ENCODE measurements at regions not wholly inside any gene's neighbourhood (a gene's known extent, or its start where the extent isn't known, plus 50 kb on each side); places are given as distances from the start of the nearest gene placed in this dataset.
"Not testable (repeated sequence)": the region's sequence is repeated elsewhere in the genome, so short reads cannot be mapped to it uniquely, and the experiment has no call there.

- in situ Hi-C loops (cut with HindIII; ENCODE audit: low sequenced_read_pairs), result no loop called here
- DNase-seq (ENCODE audit: low read depth, low spot score), result peak; percentile 57
- no peak for TF ChIP-seq CTCF (IDR thresholded peaks at IDR 0.05; ENCODE audit: low read depth, low read length)
- no peak overlapping the region for H3K4me3 ChIP-seq (ENCODE audit: low read depth, low read length)
Measured at GRCh38 chr6:113365191-113365590, 492.0 kb upstream of the MARCKS start.

GRCh38 chr6:113366505-113366904 is 490.6 kb upstream of the MARCKS start:
- in situ Hi-C loops (cut with HindIII; ENCODE audit: low sequenced_read_pairs), result no loop called here
- no peak for DNase-seq (ENCODE audit: low read depth, low spot score)
- H3K4me3 ChIP-seq (ENCODE audit: low read depth, low read length), result no peak overlapping the region
- no peak for TF ChIP-seq CTCF (IDR thresholded peaks at IDR 0.05; ENCODE audit: low read depth, low read length)

GRCh38 chr6:113370508-113371502 is 486.3 kb upstream of the MARCKS start:
- no peak overlapping the region for H3K4me3 ChIP-seq (ENCODE audit: low read depth, low read length)
- no peak for TF ChIP-seq CTCF (IDR thresholded peaks at IDR 0.05; ENCODE audit: low read depth, low read length)
- in situ Hi-C loops (cut with HindIII; ENCODE audit: low sequenced_read_pairs), result no loop called here
- DNase-seq (ENCODE audit: low read depth, low spot score), result no peak

GRCh38 chr6:113375466-113375865 is 481.7 kb upstream of the MARCKS start:
- in situ Hi-C loops (cut with HindIII; ENCODE audit: low sequenced_read_pairs); H3K4me3 ChIP-seq (ENCODE audit: low read depth, low read length); DNase-seq (ENCODE audit: low read depth, low spot score): not testable (repeated sequence)

GRCh38 chr6:113375950-113376846 is 480.9 kb upstream of the MARCKS start:
- no peak overlapping the region for H3K4me3 ChIP-seq (ENCODE audit: low read depth, low read length)
- no peak for TF ChIP-seq CTCF (IDR thresholded peaks at IDR 0.05; ENCODE audit: low read depth, low read length)
- in situ Hi-C loops (cut with HindIII; ENCODE audit: low sequenced_read_pairs), result no loop called here
- peak; percentile 68 for DNase-seq (ENCODE audit: low read depth, low spot score)

GRCh38 chr6:113376847-113377165 is 480.3 kb upstream of the MARCKS start:
- in situ Hi-C loops (cut with HindIII; ENCODE audit: low sequenced_read_pairs), result no loop called here
- no peak for DNase-seq (ENCODE audit: low read depth, low spot score)
- no peak for TF ChIP-seq CTCF (IDR thresholded peaks at IDR 0.05; ENCODE audit: low read depth, low read length)
- H3K4me3 ChIP-seq (ENCODE audit: low read depth, low read length), result no peak overlapping the region

All from astrocyte of the spinal cord (primary cell).